ENCODE measurements at regions not wholly inside any gene's neighbourhood (a gene's known extent, or its start where the extent isn't known, plus 50 kb on each side); places are given as distances from the start of the nearest gene placed in this dataset.
A peak's percentile ranks its signal among the peaks of the same experiment; 100 is the strongest.

GRCh38 chr5:31137676-31138075 is 55.8 kb upstream of the CDH6 start:
- H3K27me3 ChIP-seq: no peaks in the 10 kb centered on the region
- no peaks in the 10 kb centered on the region; the same call in 1 of the 2 replicates for H3K9me3 ChIP-seq
- no peaks in the 10 kb centered on the region for H3K36me3 ChIP-seq
- no peak overlapping the region for H3K4me3 ChIP-seq
- no peak for DNase-seq

GRCh38 chr5:31135542-31135941 is 57.9 kb upstream of the CDH6 start:
- H3K27me3 ChIP-seq: no peaks in the 10 kb centered on the region
- H3K36me3 ChIP-seq: no peaks in the 10 kb centered on the region
- no peak for DNase-seq
- no peaks in the 10 kb centered on the region; the same call in 1 of the 2 replicates for H3K9me3 ChIP-seq
- no peak overlapping the region for H3K4me3 ChIP-seq

- Histone ChIP-seq H3K36me3 (no peaks in the 10 kb centered on the region), H3K27me3 (no peaks in the 10 kb centered on the region), H3K9me3 (no peaks in the 10 kb centered on the region; the same call in 1 of the 2 replicates), H3K4me3 (no peak overlapping the region)
- DNase-seq: peak; percentile 61
These were observed 60.0 kb upstream of the CDH6 start for GRCh38 chr5:31133488-31133887.

GRCh38 chr5:31131381-31131891 is 62.0 kb upstream of the CDH6 start:
- no peaks in the 10 kb centered on the region for H3K36me3 ChIP-seq
- peaks cover 10% of the 10 kb centered on the region for H3K9me3 ChIP-seq
- H3K27me3 ChIP-seq: no peaks in the 10 kb centered on the region
- DNase-seq: peak; percentile 61
- H3K4me3 ChIP-seq: no peak overlapping the region

GRCh38 chr5:31130676-31131075 is 62.8 kb upstream of the CDH6 start:
- Histone ChIP-seq H3K9me3 (peaks cover 17% of the 10 kb centered on the region), H3K27me3 (no peaks in the 10 kb centered on the region), H3K4me3 (no peak overlapping the region), H3K36me3 (no peaks in the 10 kb centered on the region)
- no peak for DNase-seq

- Histone ChIP-seq H3K27me3 (no peaks in the 10 kb centered on the region), H3K36me3 (no peaks in the 10 kb centered on the region), H3K4me3 (no peak overlapping the region), H3K9me3 (peaks cover 17% of the 10 kb centered on the region)
- DNase-seq: no peak
These were observed 68.7 kb upstream of the CDH6 start for GRCh38 chr5:31124651-31125305.

- DNase-seq: peak; percentile 30
- Histone ChIP-seq H3K36me3 (no peaks in the 10 kb centered on the region), H3K9me3 (peaks cover 17% of the 10 kb centered on the region), H3K4me3 (no peak overlapping the region), H3K27me3 (no peaks in the 10 kb centered on the region)
These were observed 69.5 kb upstream of the CDH6 start for GRCh38 chr5:31124026-31124425.

GRCh38 chr5:31122998-31123951 is 70.2 kb upstream of the CDH6 start:
- Histone ChIP-seq H3K27me3 (no peaks in the 10 kb centered on the region), H3K9me3 (peaks cover 17% of the 10 kb centered on the region), H3K4me3 (no peak overlapping the region), H3K36me3 (no peaks in the 10 kb centered on the region)
- peak; percentile 33 for DNase-seq

GRCh38 chr5:31121224-31121623 is 72.3 kb upstream of the CDH6 start:
- Histone ChIP-seq H3K9me3 (peaks cover 4% of the 10 kb centered on the region), H3K27me3 (no peaks in the 10 kb centered on the region), H3K36me3 (no peaks in the 10 kb centered on the region), H3K4me3 (no peak overlapping the region)
- DNase-seq: no peak

- no peak for DNase-seq
- no peaks in the 10 kb centered on the region for H3K9me3 ChIP-seq
- H3K4me3 ChIP-seq: no peak overlapping the region
- H3K36me3 ChIP-seq: no peaks in the 10 kb centered on the region
- no peaks in the 10 kb centered on the region for H3K27me3 ChIP-seq
These were observed 72.9 kb upstream of the CDH6 start for GRCh38 chr5:31120642-31120948.

- Histone ChIP-seq H3K9me3 (no peaks in the 10 kb centered on the region), H3K4me3 (no peak overlapping the region), H3K36me3 (no peaks in the 10 kb centered on the region), H3K27me3 (no peaks in the 10 kb centered on the region)
- peak; percentile 45 for DNase-seq
These were observed 73.4 kb upstream of the CDH6 start for GRCh38 chr5:31119938-31120641.

- Histone ChIP-seq H3K36me3 (no peaks in the 10 kb centered on the region), H3K27me3 (no peaks in the 10 kb centered on the region), H3K4me3 (no peak overlapping the region), H3K9me3 (no peaks in the 10 kb centered on the region)
- DNase-seq: no peak
These were observed 76.9 kb upstream of the CDH6 start for GRCh38 chr5:31116466-31117031.

GRCh38 chr5:31114817-31115216 is 78.7 kb upstream of the CDH6 start:
- Histone ChIP-seq H3K27me3 (no peaks in the 10 kb centered on the region), H3K4me3 (no peak overlapping the region), H3K9me3 (peaks cover 7% of the 10 kb centered on the region; the same call in 1 of the 2 replicates), H3K36me3 (no peaks in the 10 kb centered on the region; the same call in 1 of the 2 replicates)
- no peak for DNase-seq

- Histone ChIP-seq H3K36me3 (no peaks in the 10 kb centered on the region; the same call in 1 of the 2 replicates), H3K4me3 (no peak overlapping the region), H3K9me3 (peaks cover 7% of the 10 kb centered on the region; the same call in 1 of the 2 replicates), H3K27me3 (no peaks in the 10 kb centered on the region)
- no peak for DNase-seq
These were observed 79.7 kb upstream of the CDH6 start for GRCh38 chr5:31113666-31114350.

GRCh38 chr5:31113101-31113500 is 80.4 kb upstream of the CDH6 start:
- Histone ChIP-seq H3K4me3 (no peak overlapping the region), H3K9me3 (peaks cover 7% of the 10 kb centered on the region; the same call in 1 of the 2 replicates), H3K27me3 (no peaks in the 10 kb centered on the region), H3K36me3 (no peaks in the 10 kb centered on the region; the same call in 1 of the 2 replicates)
- DNase-seq: peak; percentile 39

- Histone ChIP-seq H3K36me3 (peaks cover 5% of the 10 kb centered on the region; the same call in 1 of the 2 replicates), H3K9me3 (peaks cover 7% of the 10 kb centered on the region; the same call in 1 of the 2 replicates), H3K4me3 (no peak overlapping the region), H3K27me3 (no peaks in the 10 kb centered on the region)
- DNase-seq: peak; percentile 28
These were observed 86.4 kb upstream of the CDH6 start for GRCh38 chr5:31107091-31107518.

Data from MG63 (cell line).